Neural progenitor cell (in vitro differentiated cells): ENCODE measurements at regions not wholly inside any gene's neighbourhood (a gene's known extent, or its start where the extent isn't known, plus 50 kb on each side); places are given as distances from the start of the nearest gene placed in this dataset.

ENCODE experiments used
- DNase-seq: peaks from one replicate; pipeline ENCODE4 v3.0.0-alpha.2; 2016; ENCODE audit warnings: low spot score
- H2AFZ ChIP-seq: fragments of 200-600 bp; sonication (generic); replicated peaks from 2 replicates; pipeline ENCODE4 v1.6.1; 2016; ENCODE audit warnings: antibody characterized with exemption
- H3F3A ChIP-seq: fragments of 200-600 bp; sonication (generic); 2 replicates; pipeline ENCODE4 v1.6.1; 2016; ENCODE audit warnings: antibody characterized with exemption, low read depth
- H3K27ac ChIP-seq: fragments of 200-600 bp; sonication (generic); 2 replicates; pipeline ENCODE4 v1.5.1; 2016; ENCODE audit warnings: mild to moderate bottlenecking
- H3K27me3 ChIP-seq: fragments of 200-600 bp; sonication (generic); 2 replicates; pipeline ENCODE4 v1.6.1; 2016; ENCODE audit warnings: mild to moderate bottlenecking, moderate library complexity
- H3K36me3 ChIP-seq: fragments of 200-600 bp; sonication (generic); 2 replicates; pipeline ENCODE4 v1.5.1; 2016
- H3K4me1 ChIP-seq: fragments of 200-600 bp; sonication (generic); 2 replicates; pipeline ENCODE4 v1.6.1; 2016; ENCODE audit warnings: mixed run types
- H3K4me2 ChIP-seq: fragments of 200-600 bp; sonication (generic); 2 replicates; pipeline ENCODE4 v1.6.1; 2016
- H3K4me3 ChIP-seq: fragments of 200-600 bp; sonication (generic); 2 replicates; pipeline ENCODE4 v1.5.1; 2016
- H3K79me2 ChIP-seq: fragments of 200-600 bp; sonication (generic); 2 replicates; pipeline ENCODE4 v1.6.1; 2016; ENCODE audit warnings: low read depth
- H3K9ac ChIP-seq: fragments of 200-600 bp; sonication (generic); 2 replicates; pipeline ENCODE4 v1.6.1; 2016
- H3K9me3 ChIP-seq: fragments of 200-600 bp; sonication (generic); 2 replicates; pipeline ENCODE4 v1.5.1; 2016; ENCODE audit warnings: low read depth
- H4K20me1 ChIP-seq: fragments of 200-600 bp; sonication (generic); 2 replicates; pipeline ENCODE4 v1.6.1; 2016; ENCODE audit warnings: low read depth
- H3K27ac Mint-ChIP-seq: 3 replicates; pipeline ENCODE4 v1.8.0; 2021; ENCODE audit warnings: mixed read lengths
- H3K27me3 Mint-ChIP-seq: 2 replicates; pipeline ENCODE4 v1.8.0; 2022; ENCODE audit warnings: low read depth, mild to moderate bottlenecking, inconsistent platforms, moderate library complexity, mixed read lengths; ENCODE audit not compliant: insufficient read depth
- H3K36me3 Mint-ChIP-seq: 3 replicates; pipeline ENCODE4 v1.8.0; 2021; ENCODE audit warnings: mixed read lengths
- H3K4me1 Mint-ChIP-seq: 3 replicates; pipeline ENCODE4 v1.8.0; 2021; ENCODE audit warnings: mixed read lengths
- H3K4me3 Mint-ChIP-seq: 3 replicates; pipeline ENCODE4 v1.8.0; 2021; ENCODE audit warnings: mild to moderate bottlenecking, moderate library complexity, mixed read lengths
- H3K9me3 Mint-ChIP-seq: 3 replicates; pipeline ENCODE4 v1.8.0; 2020; ENCODE audit warnings: mixed read lengths
- CTCF ChIP-seq: fragments of 200-600 bp; sonication (generic); IDR thresholded peaks from 2 replicates; pipeline ENCODE4 v1.5.1; 2017; ENCODE audit warnings: antibody characterized with exemption, mild to moderate bottlenecking
- EZH2 ChIP-seq: fragments of 200-600 bp; sonication (generic); IDR thresholded peaks from 2 replicates; pipeline ENCODE4 v1.6.1; 2017; ENCODE audit warnings: antibody characterized with exemption, mild to moderate bottlenecking, moderate library complexity
- EZH2phosphoT487 ChIP-seq: fragments of 200-600 bp; sonication (generic); IDR thresholded peaks from 2 replicates; pipeline ENCODE4 v1.6.1; 2017; ENCODE audit warnings: antibody characterized with exemption

GRCh38 chr11:15825976-15826650 is 530.2 kb downstream of the SOX6 start:
- TF ChIP-seq CTCF (no peak), EZH2phosphoT487 (no peak), EZH2 (no peak)
- H3K9ac ChIP-seq = no peak overlapping the region
- H3K4me3 Mint-ChIP-seq = no peak overlapping the region
- no peaks in the 10 kb centered on the region for H3K27me3 ChIP-seq
- no peaks in the 10 kb centered on the region for H3K36me3 Mint-ChIP-seq
- H3K4me3 ChIP-seq = no peak overlapping the region
- H3K27me3 Mint-ChIP-seq = peaks cover 3% of the 10 kb centered on the region
- no peaks in the 10 kb centered on the region for H3K36me3 ChIP-seq
- H3K27ac ChIP-seq = no peak overlapping the region
- DNase-seq = no peak
- no peaks in the 10 kb centered on the region for H3K79me2 ChIP-seq
- no peaks in the 10 kb centered on the region for H4K20me1 ChIP-seq
- peaks cover 50% of the 10 kb centered on the region for H3K4me1 Mint-ChIP-seq
- peaks cover 32% of the 10 kb centered on the region for H3K4me1 ChIP-seq
- peaks cover 9% of the 10 kb centered on the region for H3K9me3 Mint-ChIP-seq
- peak overlapping the region; percentile 71 for H2AFZ ChIP-seq
- H3K27ac Mint-ChIP-seq = peak overlapping the region; percentile 83
- H3F3A ChIP-seq = no peaks in the 10 kb centered on the region
- no peak overlapping the region for H3K4me2 ChIP-seq
- no peaks in the 10 kb centered on the region for H3K9me3 ChIP-seq

DNA sequence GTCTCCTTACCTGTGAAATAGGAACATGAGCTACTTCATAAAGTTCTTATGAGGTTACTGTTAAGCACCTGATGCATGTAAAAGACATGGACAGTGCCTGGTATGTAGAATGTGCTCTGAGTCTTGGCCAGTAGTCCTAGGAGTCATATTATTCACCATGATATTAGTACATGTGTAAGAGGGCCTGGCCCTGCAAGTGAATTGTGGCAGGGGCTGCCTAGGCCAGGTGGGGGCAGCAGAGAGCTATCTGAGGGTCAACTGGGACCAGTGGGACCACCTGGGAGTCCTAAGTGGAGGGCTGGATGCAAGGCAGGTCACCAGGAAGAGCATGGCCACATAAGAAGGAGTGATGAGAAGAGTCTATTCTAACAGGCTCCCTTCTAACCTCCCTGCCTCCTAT is 529.5 kb downstream of the SOX6 start:
- no peak for TF ChIP-seq EZH2
- TF ChIP-seq CTCF = peak; percentile 94
- H3K9me3 ChIP-seq = no peaks in the 10 kb centered on the region
- no peak overlapping the region for H2AFZ ChIP-seq
- H3K4me1 ChIP-seq = peaks cover 32% of the 10 kb centered on the region
- no peaks in the 10 kb centered on the region for H3F3A ChIP-seq
- H3K27me3 ChIP-seq = no peaks in the 10 kb centered on the region
- H4K20me1 ChIP-seq = no peaks in the 10 kb centered on the region
- DNase-seq = peak; percentile 86
- H3K4me3 Mint-ChIP-seq = no peak overlapping the region
- peaks cover under 1% of the 10 kb centered on the region for H3K36me3 Mint-ChIP-seq
- H3K4me1 Mint-ChIP-seq = peaks cover 53% of the 10 kb centered on the region
- H3K4me2 ChIP-seq = no peak overlapping the region
- no peaks in the 10 kb centered on the region for H3K27me3 Mint-ChIP-seq
- H3K4me3 ChIP-seq = no peak overlapping the region
- no peak overlapping the region for H3K9ac ChIP-seq
- no peaks in the 10 kb centered on the region for H3K36me3 ChIP-seq
- peaks cover 3% of the 10 kb centered on the region for H3K9me3 Mint-ChIP-seq
- H3K27ac Mint-ChIP-seq = peak overlapping the region; percentile 83
- H3K79me2 ChIP-seq = no peaks in the 10 kb centered on the region
- H3K27ac ChIP-seq = no peak overlapping the region

GRCh38 chr11:15828215-15828853 is 528.0 kb downstream of the SOX6 start:
- Histone ChIP-seq H3K27ac (no peak overlapping the region), H3F3A (no peaks in the 10 kb centered on the region), H4K20me1 (no peaks in the 10 kb centered on the region), H3K27me3 (no peaks in the 10 kb centered on the region), H3K36me3 (no peaks in the 10 kb centered on the region), H3K9me3 (no peaks in the 10 kb centered on the region), H3K4me3 (no peak overlapping the region), H3K79me2 (no peaks in the 10 kb centered on the region), H3K4me1 (peaks cover 32% of the 10 kb centered on the region), H2AFZ (peak overlapping the region; percentile 8), H3K4me2 (peak overlapping the region; percentile 5), H3K9ac (no peak overlapping the region)
- no peaks in the 10 kb centered on the region for H3K9me3 Mint-ChIP-seq
- H3K27me3 Mint-ChIP-seq = no peaks in the 10 kb centered on the region
- H3K4me1 Mint-ChIP-seq = peaks cover 56% of the 10 kb centered on the region
- TF ChIP-seq EZH2 (no peak), EZH2phosphoT487 (no peak), CTCF (no peak)
- no peak for DNase-seq
- peak overlapping the region; percentile 75 for H3K27ac Mint-ChIP-seq
- no peak overlapping the region for H3K4me3 Mint-ChIP-seq
- H3K36me3 Mint-ChIP-seq = peaks cover 2% of the 10 kb centered on the region
